ENCODE measurements at regions not wholly inside any gene's neighbourhood (a gene's known extent, or its start where the extent isn't known, plus 50 kb on each side); places are given as distances from the start of the nearest gene placed in this dataset.

GRCh38 chr6:169867751-169868191, 116.3 kb downstream of the ERMARD start:
- TF ChIP-seq FOXP2 (optimal IDR thresholded peaks at IDR 0.05; ENCODE audit: borderline replicate concordance, extremely low read depth, extremely low read length, insufficient read depth) (no peak), SIN3A (IDR thresholded peaks at IDR 0.05; ENCODE audit: borderline replicate concordance, insufficient read depth, low read length) (no peak), TAF1 (IDR thresholded peaks at IDR 0.05; ENCODE audit: borderline replicate concordance, insufficient read depth, low read length) (no peak), REST (IDR thresholded peaks at IDR 0.05; ENCODE audit: insufficient read depth in 1 of 2, low read depth in 2 of 2, low read length in 2 of 2) (no peak)

GRCh38 chr6:169866668-169867521, 115.5 kb downstream of the ERMARD start:
- TF ChIP-seq TAF1 (IDR thresholded peaks at IDR 0.05; ENCODE audit: borderline replicate concordance, insufficient read depth, low read length) = no peak
- no peak for TF ChIP-seq SIN3A (IDR thresholded peaks at IDR 0.05; ENCODE audit: borderline replicate concordance, insufficient read depth, low read length)
- no peak for TF ChIP-seq POLR2AphosphoS5 (IDR thresholded peaks at IDR 0.05; ENCODE audit: low read depth, low read length)
- no peak for TF ChIP-seq REST (IDR thresholded peaks at IDR 0.05; ENCODE audit: insufficient read depth in 1 of 2, low read depth in 2 of 2, low read length in 2 of 2)
- no peak for TF ChIP-seq FOXP2 (optimal IDR thresholded peaks at IDR 0.05; ENCODE audit: borderline replicate concordance, extremely low read depth, extremely low read length, insufficient read depth)

- TF ChIP-seq FOXP2 (optimal IDR thresholded peaks at IDR 0.05; ENCODE audit: borderline replicate concordance, extremely low read depth, extremely low read length, insufficient read depth) (no peak), SIN3A (IDR thresholded peaks at IDR 0.05; ENCODE audit: borderline replicate concordance, insufficient read depth, low read length) (no peak), POLR2AphosphoS5 (IDR thresholded peaks at IDR 0.05; ENCODE audit: low read depth, low read length) (no peak), TAF1 (IDR thresholded peaks at IDR 0.05; ENCODE audit: borderline replicate concordance, insufficient read depth, low read length) (no peak), REST (IDR thresholded peaks at IDR 0.05; ENCODE audit: insufficient read depth in 1 of 2, low read depth in 2 of 2, low read length in 2 of 2) (no peak)
Observed at GRCh38 chr6:169866140-169866534, 114.7 kb downstream of the ERMARD start.

- no peak for TF ChIP-seq SIN3A (IDR thresholded peaks at IDR 0.05; ENCODE audit: borderline replicate concordance, insufficient read depth, low read length)
- no peak for TF ChIP-seq REST (IDR thresholded peaks at IDR 0.05; ENCODE audit: insufficient read depth in 1 of 2, low read depth in 2 of 2, low read length in 2 of 2)
Observed at GRCh38 chr6:169865346-169866139, 114.1 kb downstream of the ERMARD start.
